ENCODE measurements at regions not wholly inside any gene's neighbourhood (a gene's known extent, or its start where the extent isn't known, plus 50 kb on each side); places are given as distances from the start of the nearest gene placed in this dataset.

GRCh38 chr14:101185946-101186345, 282.4 kb upstream of the RTL1 start:
- no peak for DNase-seq
- Histone ChIP-seq H3K4me1 (ENCODE audit: insufficient read depth, low read length) (no peaks in the 10 kb centered on the region), H3K27ac (ENCODE audit: low read depth in 1 of 2, low read length in 2 of 2) (no peak overlapping the region), H3K4me3 (ENCODE audit: low read length) (no peak overlapping the region), H3K36me3 (ENCODE audit: insufficient read depth, low read length) (no peaks in the 10 kb centered on the region), H3K27me3 (ENCODE audit: control insufficient read depth in 1 of 2, insufficient read depth in 2 of 2, low read length in 2 of 2) (no peaks in the 10 kb centered on the region), H3K9me3 (ENCODE audit: control insufficient read depth in 1 of 2, insufficient read depth in 1 of 2, low read length in 2 of 2) (peaks cover 0 to 20% of the 10 kb centered on the region in 2 experiments)
- Mint-ChIP-seq H3K9me3 (no peaks in the 10 kb centered on the region), H3K4me3 (no peak overlapping the region), H3K27ac (no peak overlapping the region), H3K4me1 (ENCODE audit: low read depth) (no peaks in the 10 kb centered on the region), H3K36me3 (ENCODE audit: low read depth) (no peaks in the 10 kb centered on the region), H3K27me3 (peaks cover 5% of the 10 kb centered on the region)
- no peak for TF ChIP-seq CTCF (IDR thresholded peaks at IDR 0.05)
- intact Hi-C loops (cut with DNase I, micrococcal nuclease): no loop called here
- no peak for ATAC-seq (ENCODE audit: poor library complexity)
- ChIA-PET CTCF (no interaction called here), POLR2A (no interaction called here)

- CTCF ChIA-PET: no interaction called here
- no peak for TF ChIP-seq CTCF (IDR thresholded peaks at IDR 0.05)
- Histone ChIP-seq H3K36me3 (ENCODE audit: insufficient read depth, low read length) (no peaks in the 10 kb centered on the region), H3K27ac (ENCODE audit: low read depth in 1 of 2, low read length in 2 of 2) (no peak overlapping the region), H3K27me3 (ENCODE audit: control insufficient read depth in 1 of 2, insufficient read depth in 2 of 2, low read length in 2 of 2) (no peaks in the 10 kb centered on the region), H3K4me3 (ENCODE audit: low read length) (no peak overlapping the region), H3K4me1 (ENCODE audit: insufficient read depth, low read length) (no peaks in the 10 kb centered on the region), H3K9me3 (ENCODE audit: control insufficient read depth in 1 of 2, insufficient read depth in 1 of 2, low read length in 2 of 2) (peaks cover 0 to 18% of the 10 kb centered on the region in 2 experiments)
- ATAC-seq (ENCODE audit: poor library complexity): no peak
- no peak for DNase-seq
- no peaks in the 10 kb centered on the region for H3K36me3 Mint-ChIP-seq (ENCODE audit: low read depth)
- intact Hi-C loops (cut with DNase I, micrococcal nuclease): no loop called here
- no peaks in the 10 kb centered on the region for H3K4me1 Mint-ChIP-seq (ENCODE audit: low read depth)
- H3K27me3 Mint-ChIP-seq: peaks cover 5% of the 10 kb centered on the region
- no peak overlapping the region for H3K27ac Mint-ChIP-seq
- POLR2A ChIA-PET: no interaction called here
- H3K4me3 Mint-ChIP-seq: no peak overlapping the region
- no peaks in the 10 kb centered on the region for H3K9me3 Mint-ChIP-seq
Measured at GRCh38 chr14:101186544-101186943, 283.0 kb upstream of the RTL1 start.

- peaks cover 5% of the 10 kb centered on the region for H3K27me3 Mint-ChIP-seq
- no peak overlapping the region for H3K4me3 Mint-ChIP-seq
- ChIA-PET CTCF (no interaction called here), POLR2A (no interaction called here)
- no peak overlapping the region for H3K4me3 ChIP-seq (ENCODE audit: low read length)
- no peaks in the 10 kb centered on the region for H3K4me1 Mint-ChIP-seq (ENCODE audit: low read depth)
- no peaks in the 10 kb centered on the region for H3K36me3 Mint-ChIP-seq (ENCODE audit: low read depth)
- no peaks in the 10 kb centered on the region for H3K27me3 ChIP-seq (ENCODE audit: control insufficient read depth in 1 of 2, insufficient read depth in 2 of 2, low read length in 2 of 2)
- peaks cover 0 to 12% of the 10 kb centered on the region in 2 experiments for H3K9me3 ChIP-seq (ENCODE audit: control insufficient read depth in 1 of 2, insufficient read depth in 1 of 2, low read length in 2 of 2)
- H3K36me3 ChIP-seq (ENCODE audit: insufficient read depth, low read length): no peaks in the 10 kb centered on the region
- no peaks in the 10 kb centered on the region for H3K9me3 Mint-ChIP-seq
- H3K27ac ChIP-seq (ENCODE audit: low read depth in 1 of 2, low read length in 2 of 2): no peak overlapping the region
- H3K4me1 ChIP-seq (ENCODE audit: insufficient read depth, low read length): no peaks in the 10 kb centered on the region
- TF ChIP-seq CTCF (IDR thresholded peaks at IDR 0.05): no peak
- ATAC-seq (ENCODE audit: poor library complexity): no peak
- no peak overlapping the region for H3K27ac Mint-ChIP-seq
- intact Hi-C loops (cut with DNase I, micrococcal nuclease): no loop called here
- no peak for DNase-seq
Measured at GRCh38 chr14:101186992-101187815, 283.7 kb upstream of the RTL1 start.

Measured in CD4-positive, alpha-beta T cell (primary cell).